ENCODE measurements at regions not wholly inside any gene's neighbourhood (a gene's known extent, or its start where the extent isn't known, plus 50 kb on each side); places are given as distances from the start of the nearest gene placed in this dataset.

- H3K27me3 ChIP-seq (ENCODE audit: control insufficient read depth in 2 of 2, insufficient read depth in 2 of 2, low read length in 2 of 2) = no peaks in the 10 kb centered on the region
- ATAC-seq (no peak), FAIRE-seq (no peak), DNase-seq (ENCODE audit: extremely low read depth in 1 of 4, low spot score in 3 of 4) (no peak)
- WGBS (ENCODE audit: insufficient coverage, low coverage, missing lambda C conversion rate) = 15% methylated on average over 2 of the region's 2 CpGs
- intact Hi-C loops (cut with micrococcal nuclease) = no loop called here
- CTCF ChIA-PET (ENCODE audit: low intra/inter-chr PET ratio) = no interaction called here
- H3K36me3 ChIP-seq (ENCODE audit: control insufficient read depth, insufficient read depth, low read length) = no peaks in the 10 kb centered on the region
- no peak overlapping the region for H3K4me2 ChIP-seq (ENCODE audit: insufficient read depth, low read length)
- H4K20me1 ChIP-seq (replicated peaks; ENCODE audit: control insufficient read depth, insufficient read depth, low read length) = no peaks in the 10 kb centered on the region
- no peaks in the 10 kb centered on the region for H3K4me1 ChIP-seq (replicated peaks in 1 of 2; ENCODE audit: control insufficient read depth in 2 of 2, insufficient read depth in 2 of 2, low read length in 2 of 2)
- no peak overlapping the region for H3K4me3 ChIP-seq
- 0 out of 2 replicates have a peak, but pooled peaks cover under 1% of the 10 kb centered on the region for H3K9me3 ChIP-seq (replicated peaks; ENCODE audit: control insufficient read depth, insufficient read depth, low read depth, low read length)
- POLR2A ChIA-PET = no interaction called here
- H2AFZ ChIP-seq (ENCODE audit: low read depth, low read length) = no peak overlapping the region
- no peak overlapping the region for H3K9ac ChIP-seq (ENCODE audit: insufficient read depth in 1 of 2, low read depth in 2 of 2, low read length in 2 of 2)
- no peaks in the 10 kb centered on the region for H3K79me2 ChIP-seq (ENCODE audit: control insufficient read depth, insufficient read depth, low read length)
- in situ Hi-C loops (cut with MboI) = no loop called here
- H3K27ac ChIP-seq (ENCODE audit: extremely low read depth, low read depth, low read length) = no peak overlapping the region
- no TSS peak for BruUV-seq (replicated peaks)
- H3K9me1 ChIP-seq (ENCODE audit: control insufficient read depth, insufficient read depth, low read length) = no peaks in the 10 kb centered on the region
- TF ChIP-seq MEIS2 (IDR thresholded peaks at IDR 0.05; ENCODE audit: partially characterized antibody) = no peak
- no peak for TF ChIP-seq ZC3H4 (CRISPR knock-in tag; IDR thresholded peaks at IDR 0.05; ENCODE audit: borderline replicate concordance)
- no peak for TF ChIP-seq ZNF740 (CRISPR knock-in tag; IDR thresholded peaks at IDR 0.05)
- TF ChIP-seq ZNF740 (tag; IDR thresholded peaks at IDR 0.05) = no peak
- no peak for TF ChIP-seq KAT8 (IDR thresholded peaks at IDR 0.05; ENCODE audit: low read depth)
- no peak for TF ChIP-seq SP2 (IDR thresholded peaks at IDR 0.05; ENCODE audit: extremely low read depth, low read depth, low read length, poor library complexity, severe bottlenecking)
- no peak for TF ChIP-seq ZNF318 (IDR thresholded peaks at IDR 0.05; ENCODE audit: borderline replicate concordance in 1 of 2, low read depth in 1 of 2)
- no peak for TF ChIP-seq PCBP2 (IDR thresholded peaks at IDR 0.05; ENCODE audit: low read depth, low read length, poor library complexity, severe bottlenecking)
- TF ChIP-seq POLR2G (IDR thresholded peaks at IDR 0.05; ENCODE audit: low read depth, low read length) = no peak
- no peak for TF ChIP-seq PRDM10 (IDR thresholded peaks at IDR 0.05; ENCODE audit: partially characterized antibody)
Measured at GRCh38 chr5:18954239-18954638, 1033.8 kb downstream of the CDH18 start.
